ENCODE measurements at regions not wholly inside any gene's neighbourhood (a gene's known extent, or its start where the extent isn't known, plus 50 kb on each side); places are given as distances from the start of the nearest gene placed in this dataset.

- TF ChIP-seq CTCF (conservative IDR thresholded peaks at IDR 0.05) (no peak), EZH2 (IDR thresholded peaks at IDR 0.05; ENCODE audit: low read depth) (no peak)
Measured at GRCh38 chr6:124882579-124883393, 79.5 kb upstream of the RNF217 start.

Data from PC-9 (cell line).